ENCODE measurements at regions not wholly inside any gene's neighbourhood (a gene's known extent, or its start where the extent isn't known, plus 50 kb on each side); places are given as distances from the start of the nearest gene placed in this dataset.

DNA sequence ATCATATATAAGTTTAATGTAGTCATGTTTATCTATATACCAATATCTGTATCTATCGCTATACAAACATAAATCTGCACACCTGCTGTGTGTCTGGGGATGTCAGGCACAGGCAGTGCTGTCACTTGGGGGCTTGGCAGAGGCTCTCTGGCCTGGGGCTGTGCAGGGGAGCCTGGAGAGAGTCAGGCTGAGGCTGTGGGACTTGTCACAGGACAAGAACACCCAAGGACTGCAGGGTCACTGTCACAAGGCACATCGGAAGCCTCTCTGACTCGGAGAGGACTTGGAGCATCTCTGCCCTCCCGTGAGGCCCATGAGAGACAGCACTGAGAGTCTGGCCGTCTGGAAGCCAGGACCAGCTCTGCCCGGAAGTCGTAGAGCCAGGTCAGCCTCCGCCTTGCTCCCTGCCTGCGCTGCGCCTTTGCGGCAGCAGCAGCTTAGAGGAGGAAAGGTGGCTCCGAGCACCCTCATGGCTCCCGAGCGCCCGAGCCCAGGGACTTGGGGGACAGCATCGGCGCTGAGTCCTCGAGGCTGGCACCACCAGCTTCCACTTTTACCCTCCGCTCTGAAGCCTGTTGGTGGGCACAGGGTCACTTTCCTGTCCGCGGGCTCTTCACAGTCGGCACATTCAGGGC, 280.3 kb downstream of the NDUFA10 start:
- TF ChIP-seq, protein P1, sequence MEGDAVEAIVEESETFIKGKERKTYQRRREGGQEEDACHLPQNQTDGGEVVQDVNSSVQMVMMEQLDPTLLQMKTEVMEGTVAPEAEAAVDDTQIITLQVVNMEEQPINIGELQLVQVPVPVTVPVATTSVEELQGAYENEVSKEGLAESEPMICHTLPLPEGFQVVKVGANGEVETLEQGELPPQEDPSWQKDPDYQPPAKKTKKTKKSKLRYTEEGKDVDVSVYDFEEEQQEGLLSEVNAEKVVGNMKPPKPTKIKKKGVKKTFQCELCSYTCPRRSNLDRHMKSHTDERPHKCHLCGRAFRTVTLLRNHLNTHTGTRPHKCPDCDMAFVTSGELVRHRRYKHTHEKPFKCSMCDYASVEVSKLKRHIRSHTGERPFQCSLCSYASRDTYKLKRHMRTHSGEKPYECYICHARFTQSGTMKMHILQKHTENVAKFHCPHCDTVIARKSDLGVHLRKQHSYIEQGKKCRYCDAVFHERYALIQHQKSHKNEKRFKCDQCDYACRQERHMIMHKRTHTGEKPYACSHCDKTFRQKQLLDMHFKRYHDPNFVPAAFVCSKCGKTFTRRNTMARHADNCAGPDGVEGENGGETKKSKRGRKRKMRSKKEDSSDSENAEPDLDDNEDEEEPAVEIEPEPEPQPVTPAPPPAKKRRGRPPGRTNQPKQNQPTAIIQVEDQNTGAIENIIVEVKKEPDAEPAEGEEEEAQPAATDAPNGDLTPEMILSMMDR (IDR thresholded peaks at IDR 0.05): no peak
- TF ChIP-seq EZH2phosphoT487 (IDR thresholded peaks at IDR 0.05): no peak

All from neural progenitor cell (in vitro differentiated cells).